HG03159 (cell line): ENCODE measurements at regions not wholly inside any gene's neighbourhood (a gene's known extent, or its start where the extent isn't known, plus 50 kb on each side); places are given as distances from the start of the nearest gene placed in this dataset.

Experiments
- ATAC-seq: cut with Tn5 transposase; IDR thresholded peaks from one replicate; pipeline ENCODE4 v1.9.1; 2021; ENCODE audit warnings: mild to moderate bottlenecking, moderate library complexity; ENCODE audit not compliant: unreplicated experiment

DNA sequence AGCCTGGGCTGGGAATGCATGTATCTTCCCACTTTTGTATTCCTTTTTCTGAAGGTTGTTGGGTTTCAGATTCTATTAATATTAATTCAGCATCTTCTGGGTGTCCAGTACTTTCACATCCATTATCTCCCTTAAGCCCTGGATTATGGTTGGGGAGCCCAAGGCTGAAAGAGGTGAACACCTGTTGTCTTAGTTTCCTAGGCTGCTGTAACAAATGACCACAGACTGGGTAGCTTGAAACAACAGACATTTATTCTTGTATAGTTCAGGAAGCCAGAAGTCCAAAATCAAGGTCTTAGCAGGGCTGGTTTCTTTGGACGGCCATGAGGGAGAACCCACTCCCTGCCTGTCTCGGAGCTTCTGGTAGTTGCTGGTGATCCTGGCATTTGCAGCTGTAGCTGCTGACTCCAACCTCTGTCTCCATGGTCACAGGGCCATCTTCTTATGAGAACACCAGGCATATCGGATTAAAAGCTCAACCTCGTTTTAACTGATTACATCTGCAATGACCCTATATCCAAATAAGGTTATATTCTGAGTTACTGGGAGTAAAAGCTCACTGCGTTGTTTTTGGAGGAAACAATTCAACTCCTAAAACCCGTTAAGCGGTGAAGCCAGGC, 68.2 kb upstream of the CLMN start:
- no peak for ATAC-seq

DNA sequence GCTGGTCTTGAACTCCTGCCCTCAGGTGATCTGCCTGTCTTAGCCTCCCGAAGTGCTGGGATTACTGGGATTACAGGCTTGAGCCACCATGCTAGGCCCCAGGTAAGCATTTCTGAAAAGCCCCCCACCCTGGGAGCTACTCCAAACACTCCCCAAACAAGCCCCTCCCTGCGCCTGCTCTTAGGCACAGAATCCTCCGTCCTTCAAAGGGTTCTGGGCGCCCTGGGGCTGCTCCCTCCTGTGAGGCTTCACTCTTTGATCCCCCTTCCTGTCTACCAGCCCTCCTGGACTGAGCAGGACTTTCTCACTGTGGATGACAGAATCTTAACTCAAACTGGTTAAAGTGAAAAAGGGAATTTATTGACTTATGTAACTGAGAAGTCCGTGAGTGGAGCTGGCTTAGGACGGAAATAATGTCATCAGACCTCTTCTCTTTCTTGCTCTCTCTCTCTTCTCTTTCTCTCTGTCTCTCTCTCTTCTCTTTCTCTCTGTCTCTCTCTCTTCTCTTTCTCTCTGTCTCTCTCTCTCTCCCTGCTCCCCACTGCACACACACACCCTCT, 66.9 kb upstream of the CLMN start:
- no peak for ATAC-seq

DNA sequence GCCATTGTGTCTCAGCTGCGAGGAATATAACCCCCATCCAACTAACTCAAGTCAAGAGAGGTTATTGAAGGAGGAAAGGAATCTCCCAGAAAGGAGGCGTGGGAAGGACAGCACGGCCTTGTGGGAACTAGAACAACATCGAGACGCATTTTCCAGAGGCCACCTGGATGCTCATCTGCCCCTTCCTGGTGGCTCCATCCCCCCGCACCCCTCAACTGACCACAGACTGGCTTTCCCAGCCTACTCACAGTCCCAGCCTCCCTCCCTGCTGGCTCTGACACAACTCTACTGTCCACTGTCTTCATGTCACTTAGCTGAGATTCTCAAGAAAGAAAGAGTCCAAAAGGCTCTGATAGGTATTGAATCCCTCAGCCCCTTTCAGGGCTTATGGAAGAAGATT, 66.0 kb upstream of the CLMN start:
- ATAC-seq = no peak

DNA sequence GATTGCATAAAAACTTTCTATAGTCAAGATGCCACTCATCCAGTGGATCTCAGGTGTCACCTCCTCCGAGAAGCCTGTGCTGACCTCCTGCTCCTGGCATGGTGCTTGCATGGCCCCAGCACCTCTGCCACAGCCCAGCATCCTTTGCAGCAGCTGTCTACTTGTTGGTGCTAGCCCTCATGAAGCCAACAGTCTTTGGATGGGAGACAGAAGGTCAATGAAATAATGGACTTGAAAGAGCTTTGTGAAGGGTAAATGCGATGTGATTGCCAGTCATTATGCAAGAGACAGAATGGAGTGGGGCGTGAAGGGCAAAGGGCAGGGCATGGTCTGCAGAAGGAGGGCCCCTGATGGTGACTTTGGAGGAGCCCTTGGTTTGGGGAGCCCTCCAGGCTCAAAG, 63.0 kb upstream of the CLMN start:
- ATAC-seq = no peak

DNA sequence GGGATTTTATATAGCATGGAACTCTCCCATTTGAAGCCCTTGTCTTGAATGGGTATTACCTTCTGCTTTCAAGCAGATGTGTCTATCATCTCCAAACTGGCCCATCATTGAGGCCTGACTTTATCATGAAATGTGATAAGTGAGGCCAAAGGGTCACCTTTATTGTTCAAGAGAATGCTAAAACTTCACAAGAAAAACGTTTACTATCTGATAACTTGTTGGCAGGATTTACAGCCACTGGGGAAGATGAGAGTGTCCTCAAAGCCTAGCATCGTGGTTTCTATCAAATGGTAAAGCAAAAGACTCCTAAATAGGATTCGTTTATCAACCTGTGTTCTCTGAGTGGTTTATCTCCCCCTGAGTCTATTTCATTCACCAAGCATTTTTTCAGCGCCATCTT, 62.0 kb upstream of the CLMN start:
- no peak for ATAC-seq

DNA sequence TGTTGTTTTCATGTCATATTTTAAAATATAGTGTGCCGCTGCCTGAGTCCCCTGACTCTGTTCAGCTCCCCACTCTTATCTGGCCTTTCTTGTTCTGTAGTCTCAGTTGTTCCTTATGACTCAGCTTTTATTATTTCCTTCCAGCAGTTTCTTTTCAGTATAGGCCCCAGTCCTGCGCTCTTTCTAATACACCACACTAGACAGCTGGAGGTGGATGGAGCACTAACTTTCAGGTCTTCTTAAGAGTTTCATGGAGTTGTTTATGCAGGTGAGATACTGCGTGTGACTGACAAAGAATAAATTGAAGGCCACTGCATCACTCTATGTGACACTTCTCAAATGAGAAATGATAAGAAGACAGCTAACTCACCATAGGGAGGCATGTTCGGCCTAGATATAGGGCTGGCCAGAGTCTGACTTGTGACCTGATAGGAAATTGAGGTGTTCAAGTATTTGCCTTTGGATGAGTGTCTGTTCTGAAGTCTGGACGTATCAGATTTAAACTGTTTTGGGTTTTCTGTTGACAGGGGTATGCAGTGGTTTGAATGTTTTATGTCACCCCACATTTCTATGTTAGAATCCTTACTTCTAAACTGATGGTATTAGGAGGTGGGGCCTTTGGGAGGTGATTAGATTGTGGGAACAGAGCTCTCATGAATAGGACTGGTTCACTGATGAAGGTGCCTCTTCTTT, 60.8 kb upstream of the CLMN start:
- no peak for ATAC-seq

DNA sequence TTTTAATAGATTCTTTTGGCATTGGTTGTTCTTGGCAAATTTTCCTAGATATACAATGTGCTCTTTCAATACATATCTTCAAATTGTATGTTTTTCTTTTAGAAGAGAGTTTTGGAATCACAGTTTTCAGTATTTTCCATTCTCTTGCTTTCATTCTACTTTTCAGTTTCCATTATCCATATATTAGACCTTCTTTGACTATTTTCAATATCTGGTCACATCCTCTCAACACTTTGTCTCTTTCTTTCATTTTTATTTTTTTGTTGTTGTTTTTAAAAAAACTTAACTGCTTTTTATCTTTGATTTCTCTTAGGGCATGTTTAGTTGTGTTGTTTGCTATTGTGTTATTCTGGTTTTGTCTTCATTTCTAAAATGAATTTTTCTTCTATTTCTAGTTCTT, 59.9 kb upstream of the CLMN start:
- ATAC-seq = no peak

DNA sequence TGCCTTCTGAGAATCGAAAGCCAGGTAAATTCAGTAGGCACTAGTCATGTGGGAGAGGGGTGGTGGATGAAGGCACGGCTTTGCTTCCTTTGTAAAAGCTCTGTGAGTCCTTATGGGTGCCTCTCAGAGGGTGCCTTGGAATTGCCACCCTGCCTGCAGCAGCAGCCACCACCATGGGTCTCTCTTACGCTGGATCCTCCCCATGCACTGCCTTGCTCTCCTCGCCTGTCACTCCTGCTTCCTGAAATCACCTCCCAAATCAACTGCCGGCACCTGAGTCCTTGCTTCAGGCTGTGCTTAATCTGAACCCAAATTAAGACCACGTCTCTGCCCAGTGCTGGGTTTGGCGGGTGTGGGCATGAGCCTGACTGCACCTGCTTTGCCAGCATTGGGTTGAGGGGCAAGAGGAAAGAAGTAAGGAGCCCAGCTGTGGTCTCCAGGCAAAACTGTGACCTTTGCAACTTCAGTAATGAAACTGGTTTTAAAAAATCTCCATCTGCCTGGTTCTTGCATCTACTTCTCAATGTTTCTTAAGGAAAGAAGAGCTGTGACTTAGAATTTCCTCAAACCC, 55.9 kb upstream of the CLMN start:
- no peak for ATAC-seq

DNA sequence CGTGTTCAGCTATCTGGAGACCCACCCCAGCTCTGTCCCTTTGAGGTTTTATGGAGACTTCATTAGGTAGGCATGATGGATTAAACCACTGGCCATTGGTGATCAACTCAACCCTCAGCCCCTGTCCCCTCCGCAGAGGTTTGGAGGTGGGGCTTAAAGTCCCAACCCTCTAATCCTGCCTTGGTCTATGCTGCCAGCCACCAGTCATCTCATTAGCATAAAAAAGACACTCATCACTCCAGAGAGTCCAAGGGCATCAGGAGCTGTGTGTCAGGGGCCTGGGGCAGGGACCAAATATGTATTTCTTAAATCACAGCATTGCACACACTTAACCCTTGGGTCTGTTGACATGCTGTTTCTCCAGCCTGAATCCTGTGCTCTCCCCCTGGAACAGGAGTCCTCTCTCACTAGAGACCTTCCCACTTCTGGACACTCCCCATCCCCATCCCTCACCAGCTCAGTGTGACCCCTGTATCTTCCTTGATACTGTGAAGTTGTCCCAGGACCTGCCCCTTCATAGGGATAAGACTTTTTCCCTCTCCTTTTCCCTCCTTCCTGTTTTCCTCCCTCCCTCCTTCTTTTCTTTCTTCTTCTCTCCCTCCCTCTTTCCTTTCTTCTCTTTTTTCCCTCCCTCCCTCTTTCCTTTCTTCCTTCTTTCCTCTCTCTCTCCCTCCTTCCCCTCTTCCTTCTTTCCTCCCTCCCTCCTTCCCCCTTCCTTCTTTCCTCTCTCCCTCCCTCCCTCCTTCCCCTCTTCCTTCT, 54.7 kb upstream of the CLMN start:
- ATAC-seq = no peak

DNA sequence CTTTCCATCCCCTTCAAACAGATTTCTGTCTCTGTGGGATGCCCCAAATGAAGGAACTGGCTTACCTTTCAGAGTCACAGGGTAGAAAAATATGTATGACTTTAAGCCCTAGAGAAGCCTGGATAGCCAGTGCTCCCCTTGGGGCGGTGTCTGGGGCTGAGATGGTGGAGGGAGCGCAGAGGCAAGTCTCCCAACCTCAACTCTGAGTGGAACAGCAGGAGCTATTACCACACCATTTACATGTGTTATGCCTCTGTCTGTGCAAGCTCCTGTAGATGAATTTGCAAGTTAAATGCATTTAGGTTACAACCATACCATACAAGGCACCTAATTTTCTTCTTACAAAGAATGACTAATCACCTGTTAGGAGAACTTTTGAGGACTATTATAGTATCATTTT, 50.4 kb upstream of the CLMN start:
- no peak for ATAC-seq
